Lung (tissue), 11 donors: ENCODE measurements at regions not wholly inside any gene's neighbourhood (a gene's known extent, or its start where the extent isn't known, plus 50 kb on each side); places are given as distances from the start of the nearest gene placed in this dataset.

Experiments used
- ATAC-seq: fragments of 200-7000 bp; cut with Tn5 transposase; one replicate; pipeline ENCODE4 v1.9.1; 2020; ENCODE audit warnings: moderate number of reproducible peaks; ENCODE audit not compliant: insufficient read depth, low FRiP score
- DNase-seq, 3 donors: peaks; one replicate each; pipeline ENCODE4 v3.0.0-alpha.2; 2013 to 2017
- H3K27ac ChIP-seq, 2 donors: one replicate each; pipeline ENCODE4 v1.5.1; 2013; ENCODE audit warnings: mild to moderate bottlenecking in 2 of 2, moderate library complexity in 2 of 2, control low read depth in 1 of 2, inconsistent platforms in 1 of 2, low read depth in 1 of 2, low read length in 1 of 2
- H3K27me3 ChIP-seq, 3 donors: one replicate each; pipeline ENCODE4 v1.5.1; 2013; ENCODE audit warnings: low read length in 2 of 3; ENCODE audit not compliant: control insufficient read depth in 3 of 3, insufficient read depth in 3 of 3
- H3K36me3 ChIP-seq, 4 donors: one replicate each; pipeline ENCODE4 v1.5.1; 2013; ENCODE audit warnings: low read length in 4 of 4, mild to moderate bottlenecking in 1 of 4, moderate library complexity in 1 of 4; ENCODE audit not compliant: control insufficient read depth in 4 of 4, insufficient read depth in 4 of 4
- H3K4me1 ChIP-seq, 5 donors: one replicate each; pipeline ENCODE4 v1.5.1; 2013; ENCODE audit warnings: low read length in 5 of 5, mild to moderate bottlenecking in 2 of 5, moderate library complexity in 1 of 5; ENCODE audit not compliant: control insufficient read depth in 5 of 5, insufficient read depth in 5 of 5
- H3K4me3 ChIP-seq: one replicate; pipeline ENCODE4 v1.5.1; 2013; ENCODE audit warnings: mild to moderate bottlenecking, control low read depth, moderate library complexity
- H3K9ac ChIP-seq, 2 donors: one replicate each; pipeline ENCODE4 v1.5.1; 2013; ENCODE audit warnings: low read length in 2 of 2, control low read depth in 1 of 2; ENCODE audit not compliant: insufficient read depth in 1 of 2
- H3K9me3 ChIP-seq, 4 donors: one replicate each; pipeline ENCODE4 v1.5.1; 2013; ENCODE audit warnings: low read length in 3 of 4, mild to moderate bottlenecking in 1 of 4, moderate library complexity in 1 of 4; ENCODE audit not compliant: control insufficient read depth in 4 of 4, insufficient read depth in 3 of 4
- WGBS, 2 donors: extraction: QIAGEN DNeasy Blood & Tissue Kit; methylation state at CpG; one replicate each; pipeline ENCODE4 v1.1.7; 2013; 5-methylcytosine and 5-hydroxymethylcytosine counted together
- TF ChIP-seq, protein P1 (sequence below): IDR thresholded peaks from 2 replicates; pipeline ENCODE4 v1.5.1; 2012; ENCODE audit warnings: mild to moderate bottlenecking; ENCODE audit errors: control extremely low read depth, extremely low read depth
- donor health status: control.
- donor health status: control.
- donor health status: Bipolar disorder and iron deficiency.
- donor health status: healthy.
- donor health status: DM: yes; HTN: yes; CAD: no.

GRCh38 chr6:141335477-141336273, 797.0 kb upstream of the GJE1 start:
- ATAC-seq (peak; percentile 53), DNase-seq (peak in 2 of 3 donors; percentile 7 to 28)
- no peak overlapping the region for H3K27ac ChIP-seq
- H3K9me3 ChIP-seq, result no peaks in the 10 kb centered on the region
- no peaks in the 10 kb centered on the region for H3K27me3 ChIP-seq
- H3K4me3 ChIP-seq, result no peak overlapping the region
- TF ChIP-seq, protein P1, sequence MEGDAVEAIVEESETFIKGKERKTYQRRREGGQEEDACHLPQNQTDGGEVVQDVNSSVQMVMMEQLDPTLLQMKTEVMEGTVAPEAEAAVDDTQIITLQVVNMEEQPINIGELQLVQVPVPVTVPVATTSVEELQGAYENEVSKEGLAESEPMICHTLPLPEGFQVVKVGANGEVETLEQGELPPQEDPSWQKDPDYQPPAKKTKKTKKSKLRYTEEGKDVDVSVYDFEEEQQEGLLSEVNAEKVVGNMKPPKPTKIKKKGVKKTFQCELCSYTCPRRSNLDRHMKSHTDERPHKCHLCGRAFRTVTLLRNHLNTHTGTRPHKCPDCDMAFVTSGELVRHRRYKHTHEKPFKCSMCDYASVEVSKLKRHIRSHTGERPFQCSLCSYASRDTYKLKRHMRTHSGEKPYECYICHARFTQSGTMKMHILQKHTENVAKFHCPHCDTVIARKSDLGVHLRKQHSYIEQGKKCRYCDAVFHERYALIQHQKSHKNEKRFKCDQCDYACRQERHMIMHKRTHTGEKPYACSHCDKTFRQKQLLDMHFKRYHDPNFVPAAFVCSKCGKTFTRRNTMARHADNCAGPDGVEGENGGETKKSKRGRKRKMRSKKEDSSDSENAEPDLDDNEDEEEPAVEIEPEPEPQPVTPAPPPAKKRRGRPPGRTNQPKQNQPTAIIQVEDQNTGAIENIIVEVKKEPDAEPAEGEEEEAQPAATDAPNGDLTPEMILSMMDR, result no peak
- no peaks in the 10 kb centered on the region for H3K4me1 ChIP-seq
- 56 to 75% methylated on average over 4 of the region's 4 CpGs for WGBS, 2 donors
- H3K9ac ChIP-seq, result no peak overlapping the region
- H3K36me3 ChIP-seq, result no peaks in the 10 kb centered on the region

DNA sequence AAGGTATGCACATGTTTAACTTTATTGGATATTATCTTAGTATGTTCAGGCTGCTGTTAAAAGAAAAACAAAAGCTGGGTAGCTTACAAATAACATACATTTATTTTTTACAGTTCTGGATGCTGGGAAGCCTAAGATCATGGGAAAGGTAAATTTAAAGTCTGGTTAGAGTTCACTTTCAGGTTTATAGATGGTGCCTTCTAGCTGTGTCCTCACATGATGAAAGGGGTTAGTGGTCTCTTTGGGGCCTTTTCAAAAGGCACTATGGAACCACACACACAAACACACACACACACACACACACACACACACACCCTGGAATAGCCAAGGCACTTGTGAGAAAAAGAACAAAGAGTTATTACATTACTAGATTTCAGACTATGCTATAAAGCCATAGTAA, 805.8 kb upstream of the GJE1 start:
- ATAC-seq (no peak), DNase-seq (no peak)
- H3K27ac ChIP-seq, result no peak overlapping the region
- no peak overlapping the region for H3K4me3 ChIP-seq
- peaks cover 0 to 2% (median 0%) of the 10 kb centered on the region in 5 donors for H3K4me1 ChIP-seq
- H3K27me3 ChIP-seq, result no peaks in the 10 kb centered on the region
- no peak overlapping the region for H3K9ac ChIP-seq
- no peaks in the 10 kb centered on the region for H3K9me3 ChIP-seq
- H3K36me3 ChIP-seq, result no peaks in the 10 kb centered on the region
- TF ChIP-seq, protein P1, result no peak

GRCh38 chr6:141326426-141326825, 806.3 kb upstream of the GJE1 start:
- no peaks in the 10 kb centered on the region for H3K9me3 ChIP-seq
- H3K9ac ChIP-seq, result no peak overlapping the region
- peak; percentile 65 for ATAC-seq
- TF ChIP-seq, protein P1, result no peak
- H3K27ac ChIP-seq, result no peak overlapping the region
- peaks cover 0 to 2% (median 0%) of the 10 kb centered on the region in 5 donors for H3K4me1 ChIP-seq
- no peaks in the 10 kb centered on the region for H3K27me3 ChIP-seq
- H3K36me3 ChIP-seq, result no peaks in the 10 kb centered on the region
- H3K4me3 ChIP-seq, result no peak overlapping the region
- no peak for DNase-seq
- WGBS, 2 donors, result 54 to 77% methylated on average over 5 of the region's 5 CpGs
